Right forelimb (tissue), 1 donor: ENCODE measurements at regions not wholly inside any gene's neighbourhood (a gene's known extent, or its start where the extent isn't known, plus 50 kb on each side); places are given as distances from the start of the nearest gene placed in this dataset.

Experiments used
- DNase-seq: peaks from one replicate; pipeline ENCODE4 v3.0.0-alpha.2; 2018

DNA sequence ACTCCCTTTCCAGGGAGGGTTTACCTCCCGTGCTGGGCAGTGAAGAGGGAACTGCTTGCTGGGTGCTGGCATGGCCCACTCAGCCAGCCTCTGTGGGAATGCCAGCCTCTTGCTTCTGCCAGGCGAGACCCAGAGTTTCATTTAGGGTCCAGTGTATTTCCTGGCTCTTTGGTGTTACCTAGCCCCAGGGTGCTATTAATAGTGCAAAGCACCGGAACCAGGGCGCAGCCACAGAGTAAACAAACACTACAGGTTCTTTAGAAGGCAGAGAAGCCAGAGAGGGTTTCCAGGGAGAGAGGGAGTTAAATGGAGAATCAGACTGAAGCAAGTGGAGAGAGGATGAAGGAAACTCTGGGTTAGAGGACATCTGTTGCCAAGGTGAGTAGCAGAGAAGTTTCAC lies 74.9 kb upstream of the SPATA13 start:
- DNase-seq: no peak

DNA sequence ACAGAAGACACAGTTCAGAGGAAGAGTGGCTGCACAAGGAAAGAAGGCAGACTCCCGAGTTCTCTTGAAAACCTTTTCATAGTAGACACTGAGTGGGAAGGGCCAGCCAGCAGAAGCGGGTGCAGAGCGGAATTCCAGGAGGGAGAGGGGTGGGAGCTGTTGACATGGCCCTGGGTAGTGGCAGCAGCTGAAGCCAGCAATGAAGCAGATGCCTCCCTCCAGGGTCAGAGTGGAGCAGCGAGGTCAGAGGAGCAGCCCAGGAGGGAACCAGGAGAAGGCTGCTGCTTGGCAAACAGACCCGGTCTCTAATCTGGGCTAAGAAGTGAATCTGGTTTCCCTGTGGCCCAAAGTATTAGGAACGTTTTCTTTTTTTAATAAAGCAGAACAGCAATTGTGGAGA lies 73.9 kb upstream of the SPATA13 start:
- no peak for DNase-seq

DNA sequence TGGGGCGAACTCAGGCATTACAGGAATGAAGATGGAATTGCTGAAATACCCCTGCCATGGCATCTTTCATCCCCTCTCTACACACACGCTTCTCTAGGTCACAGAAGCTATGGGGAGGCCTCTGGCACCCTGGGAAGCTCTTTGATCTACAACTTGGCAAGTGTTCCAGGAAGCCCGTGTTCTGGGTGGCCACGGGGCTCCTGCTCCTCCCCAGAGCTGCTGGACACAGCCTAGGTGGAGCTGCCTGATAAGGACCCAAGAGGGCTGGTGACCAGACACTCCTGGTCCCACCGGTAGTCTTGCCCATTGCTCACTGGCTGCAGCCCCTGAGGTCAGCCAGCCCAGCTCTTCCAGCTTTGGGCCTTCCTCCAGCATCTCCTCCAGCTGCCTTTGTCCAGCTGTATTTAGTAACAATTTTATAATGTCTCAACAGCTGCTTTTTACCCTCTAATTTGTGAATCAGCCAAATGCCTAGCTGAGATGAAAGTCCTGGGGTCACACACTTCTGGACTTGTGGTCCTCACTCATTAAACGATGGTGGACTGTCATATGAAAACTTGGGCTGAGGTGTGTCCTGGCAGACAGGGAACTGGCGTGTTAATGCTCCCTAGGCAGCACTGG lies 72.8 kb upstream of the SPATA13 start:
- DNase-seq: no peak

DNA sequence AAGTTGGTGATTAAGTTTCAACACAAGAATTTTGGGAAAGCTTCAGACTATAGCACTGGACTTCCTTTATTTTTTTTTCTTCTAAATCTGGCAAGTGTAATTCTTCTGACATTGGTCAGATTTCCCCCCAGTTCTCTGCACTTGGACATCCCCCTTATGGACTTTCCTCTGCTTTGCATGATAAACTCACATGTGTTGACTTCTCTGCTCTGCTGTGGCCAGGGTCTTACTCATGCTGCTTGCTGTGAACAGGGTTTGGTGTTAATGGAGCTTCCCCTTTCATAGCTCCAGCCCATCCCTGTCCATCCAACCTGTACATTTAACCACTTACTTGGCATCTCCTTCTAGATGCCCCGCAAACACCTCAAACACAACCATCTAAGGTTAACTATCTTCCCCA lies 70.5 kb upstream of the SPATA13 start:
- DNase-seq: no peak

- no peak for DNase-seq
Observed at GRCh38 chr13:24091080-24091479, 69.4 kb upstream of the SPATA13 start.

DNA sequence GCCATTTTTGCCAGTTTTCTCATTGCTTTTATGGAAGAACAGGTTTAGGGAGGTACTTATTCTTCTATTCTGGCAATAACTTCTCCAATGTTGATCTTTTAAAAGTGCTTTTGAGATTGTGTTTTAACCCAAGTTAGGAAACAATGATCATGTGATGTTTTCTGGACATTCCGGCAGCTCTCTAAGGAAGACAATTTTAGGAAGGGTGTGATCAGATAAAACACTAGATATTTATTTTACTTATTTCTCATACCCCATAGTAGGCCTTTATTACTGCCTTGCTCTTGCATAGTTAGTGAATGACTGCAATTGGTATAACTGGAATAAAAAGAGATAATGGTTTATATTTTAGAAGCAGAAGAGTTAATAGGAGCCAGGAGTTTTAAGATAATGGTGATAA lies 68.4 kb upstream of the SPATA13 start:
- no peak for DNase-seq

- DNase-seq: no peak
Observed at GRCh38 chr13:24093047-24093446, 67.5 kb upstream of the SPATA13 start.

GRCh38 chr13:24096659-24097058 lies 63.9 kb upstream of the SPATA13 start:
- no peak for DNase-seq

- DNase-seq: no peak
Observed at GRCh38 chr13:24097064-24097463, 63.5 kb upstream of the SPATA13 start.

GRCh38 chr13:24097667-24098066 lies 62.9 kb upstream of the SPATA13 start:
- DNase-seq: no peak

- DNase-seq: no peak
Observed at GRCh38 chr13:24099490-24099889, 61.0 kb upstream of the SPATA13 start.

- DNase-seq: no peak
Observed at GRCh38 chr13:24100188-24100587, 60.3 kb upstream of the SPATA13 start.

DNA sequence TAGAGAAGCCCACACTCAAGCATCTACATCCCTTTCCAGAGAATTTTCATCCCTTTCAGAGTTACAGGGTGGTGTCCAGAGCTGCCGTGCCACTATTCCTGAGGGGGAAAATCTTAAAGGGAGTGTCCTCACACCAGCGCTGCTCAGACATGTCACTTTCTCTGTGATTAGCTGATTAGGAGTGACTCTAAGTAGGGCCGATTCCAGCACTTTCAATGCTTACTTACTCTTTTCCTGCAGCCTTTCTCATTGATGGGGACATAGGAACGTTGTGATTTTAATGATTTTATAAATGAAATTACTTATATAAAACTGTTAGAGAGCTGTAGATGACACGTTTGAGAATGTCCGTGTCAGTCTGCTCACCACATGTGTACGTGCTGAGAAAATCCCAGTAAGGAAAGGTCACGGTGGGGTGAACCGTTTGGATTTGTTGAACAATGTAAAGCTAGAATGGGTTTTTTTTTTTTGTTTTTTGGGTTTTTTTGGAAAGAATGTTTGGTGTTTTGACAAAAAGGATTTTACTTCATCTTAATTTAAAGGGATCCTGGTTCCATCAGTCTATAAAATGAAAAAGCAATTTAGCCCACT lies 56.6 kb upstream of the SPATA13 start:
- DNase-seq: no peak

- no peak for DNase-seq
Observed at GRCh38 chr13:24104723-24105122, 55.8 kb upstream of the SPATA13 start.

- no peak for DNase-seq
Observed at GRCh38 chr13:24106429-24106828, 54.1 kb upstream of the SPATA13 start.

DNA sequence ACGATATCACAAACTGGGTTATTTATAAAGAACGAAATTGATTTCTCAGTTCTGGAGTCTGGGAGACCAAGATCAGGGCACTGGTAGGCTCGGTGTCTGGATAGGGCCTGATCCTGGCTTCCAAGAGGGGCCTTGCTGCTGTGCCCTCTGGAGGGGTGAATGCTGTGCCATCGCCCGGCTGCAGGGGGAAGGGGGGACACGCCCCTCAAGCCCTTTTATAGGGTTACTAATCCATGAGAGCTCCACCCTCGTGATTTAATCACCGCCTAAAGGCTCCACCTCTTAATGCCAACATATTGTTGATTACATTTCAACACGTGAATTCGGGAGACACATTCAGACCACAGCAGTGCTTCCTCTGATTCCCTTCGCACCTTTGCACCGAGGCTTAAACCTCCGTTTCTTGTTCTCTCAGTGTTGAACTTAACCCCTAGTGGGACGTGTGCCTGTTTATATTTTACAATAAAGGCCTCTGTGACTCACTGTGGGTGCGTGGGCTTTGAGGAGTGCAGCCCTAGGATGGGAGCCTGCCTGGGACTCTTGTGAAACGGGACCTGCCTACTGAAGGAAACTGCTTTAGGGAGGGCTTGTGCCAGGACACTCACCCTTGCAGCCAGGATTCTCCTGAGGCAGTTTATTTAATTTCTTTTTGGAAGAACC lies 52.4 kb upstream of the SPATA13 start:
- DNase-seq: no peak

DNA sequence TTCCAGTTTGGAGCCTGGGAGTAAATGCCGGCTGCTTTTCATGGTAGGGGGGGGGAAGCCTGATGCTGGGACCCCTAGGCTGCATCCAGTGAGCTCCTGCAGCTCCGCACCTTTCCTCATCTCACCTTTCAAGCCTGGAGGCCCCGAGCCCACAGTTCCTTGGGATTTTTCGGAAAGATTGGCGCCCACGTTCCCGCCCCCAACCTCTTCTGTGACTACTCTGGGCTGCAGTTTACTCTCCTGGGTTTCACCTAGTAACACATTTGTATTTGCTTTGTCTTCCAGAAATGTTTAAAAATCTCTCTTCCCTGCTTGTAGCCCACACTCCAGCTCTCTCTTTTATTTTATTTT lies 51.9 kb upstream of the SPATA13 start:
- DNase-seq: no peak

GRCh38 chr13:24110011-24110410 lies 50.5 kb upstream of the SPATA13 start:
- no peak for DNase-seq
